ENCODE measurements at regions not wholly inside any gene's neighbourhood (a gene's known extent, or its start where the extent isn't known, plus 50 kb on each side); places are given as distances from the start of the nearest gene placed in this dataset.

- no peak for TF ChIP-seq MEIS1 (CRISPR knock-in tag; IDR thresholded peaks at IDR 0.05; ENCODE audit: borderline replicate concordance)
Measured at GRCh38 chr6:14263881-14264424, 146.4 kb downstream of the CD83 start (continued).

- no peak for TF ChIP-seq ZNF792 (tag by site-specific recombination; IDR thresholded peaks at IDR 0.05)
- no peak for TF ChIP-seq ZNF211 (tag by site-specific recombination; IDR thresholded peaks at IDR 0.05; ENCODE audit: low read depth)
- CTCF ChIA-PET = interaction anchor here (0.7 to 1.6 kb wide), 6 partner anchors 8 to 197 kb away, joined by 3 to 6 read pairs (median 4); no protein-coding TSS in a partner anchor
- Histone ChIP-seq H3K4me1 (ENCODE audit: control insufficient read depth, insufficient read depth, low read length) (no peaks in the 10 kb centered on the region), H3K27ac (ENCODE audit: extremely low read depth, low read depth, low read length) (no peak overlapping the region), H3K4me3 (ENCODE audit: low read depth, low read length) (no peak overlapping the region), H3K9me3 (ENCODE audit: control insufficient read depth, insufficient read depth, low read depth, low read length) (no peaks in the 10 kb centered on the region), H3K36me3 (ENCODE audit: control insufficient read depth in 2 of 2, insufficient read depth in 1 of 2, low read length in 2 of 2) (no peaks in the 10 kb centered on the region)
- POLR2A ChIA-PET = interaction anchor here (0.5 kb wide), 1 partner anchor 28 kb away, joined by 3 read pairs; no protein-coding TSS in a partner anchor
Measured at GRCh38 chr6:14265049-14266021, 147.8 kb downstream of the CD83 start.

- H3K27ac ChIP-seq (ENCODE audit: extremely low read depth, low read depth, low read length) = no peak overlapping the region
- H3K4me3 ChIP-seq (ENCODE audit: low read depth, low read length) = no peak overlapping the region
- no peaks in the 10 kb centered on the region for H3K4me1 ChIP-seq (ENCODE audit: control insufficient read depth, insufficient read depth, low read length)
- ChIA-PET POLR2A (no interaction called here), CTCF (interaction anchor here (0.6 to 1.6 kb wide), 2 partner anchors 11 to 56 kb away, joined by 3 to 4 read pairs; no protein-coding TSS in a partner anchor)
- TF ChIP-seq ZNF654 (tag by site-specific recombination; IDR thresholded peaks at IDR 0.05; ENCODE audit: low read depth) (no peak), ZNF560 (tag by site-specific recombination; IDR thresholded peaks at IDR 0.05; ENCODE audit: borderline replicate concordance) (no peak), ZNF549 (tag by site-specific recombination; IDR thresholded peaks at IDR 0.05) (no peak), ZNF140 (tag by site-specific recombination; IDR thresholded peaks at IDR 0.05) (no peak), ZNF350 (tag by site-specific recombination; IDR thresholded peaks at IDR 0.05) (no peak), REPIN1 (tag by site-specific recombination; IDR thresholded peaks at IDR 0.05; ENCODE audit: low read depth) (no peak), SETDB1 (IDR thresholded peaks at IDR 0.05; ENCODE audit: insufficient read length, low read length) (no peak), KLF16 (tag by site-specific recombination; IDR thresholded peaks at IDR 0.05) (no peak), ZNF274 (IDR thresholded peaks at IDR 0.05; ENCODE audit: low read length) (no peak), ZNF274 (tag by site-specific recombination; IDR thresholded peaks at IDR 0.05; ENCODE audit: borderline replicate concordance) (no peak), ZFP37 (tag by site-specific recombination; IDR thresholded peaks at IDR 0.05) (no peak)
- H3K36me3 ChIP-seq (ENCODE audit: control insufficient read depth in 2 of 2, insufficient read depth in 1 of 2, low read length in 2 of 2) = no peaks in the 10 kb centered on the region
- no peaks in the 10 kb centered on the region for H3K9me3 ChIP-seq (ENCODE audit: control insufficient read depth, insufficient read depth, low read depth, low read length)
Measured at GRCh38 chr6:14266266-14266665, 148.7 kb downstream of the CD83 start.

- Histone ChIP-seq H3K36me3 (ENCODE audit: control insufficient read depth in 2 of 2, insufficient read depth in 1 of 2, low read length in 2 of 2) (no peaks in the 10 kb centered on the region), H3K9me3 (ENCODE audit: control insufficient read depth, insufficient read depth, low read depth, low read length) (no peaks in the 10 kb centered on the region), H3K4me1 (ENCODE audit: control insufficient read depth, insufficient read depth, low read length) (no peaks in the 10 kb centered on the region), H3K27ac (ENCODE audit: extremely low read depth, low read depth, low read length) (no peak overlapping the region), H3K4me3 (ENCODE audit: low read depth, low read length) (no peak overlapping the region)
- no peak for TF ChIP-seq ZNF16 (tag by site-specific recombination; IDR thresholded peaks at IDR 0.05; ENCODE audit: low read depth)
- no peak for TF ChIP-seq ZNF555 (tag by site-specific recombination; conservative IDR thresholded peaks at IDR 0.05)
- TF ChIP-seq PBX3 (CRISPR knock-in tag; IDR thresholded peaks at IDR 0.05) = no peak
- TF ChIP-seq KLF7 (tag by site-specific recombination; IDR thresholded peaks at IDR 0.05; ENCODE audit: borderline replicate concordance) = no peak
- TF ChIP-seq ZSCAN18 (tag by site-specific recombination; IDR thresholded peaks at IDR 0.05) = no peak
- ChIA-PET CTCF (interaction anchor here (0.6 kb wide), 1 partner anchor 211 kb away, joined by 4 read pairs; no protein-coding TSS in a partner anchor), POLR2A (no interaction called here)
Measured at GRCh38 chr6:14267885-14268660, 150.5 kb downstream of the CD83 start.
